Activated T-cell treated with anti-CD3 and anti-CD28 coated beads for 48 hours (primary cell): ENCODE measurements at regions not wholly inside any gene's neighbourhood (a gene's known extent, or its start where the extent isn't known, plus 50 kb on each side); places are given as distances from the start of the nearest gene placed in this dataset.
"Not testable (repeated sequence)": the region's sequence is repeated elsewhere in the genome, so short reads cannot be mapped to it uniquely, and the experiment has no call there.

Source experiments
- DNase-seq: peaks from one replicate; pipeline ENCODE4 v3.0.0-alpha.2; 2020; ENCODE audit warnings: low read depth

DNA sequence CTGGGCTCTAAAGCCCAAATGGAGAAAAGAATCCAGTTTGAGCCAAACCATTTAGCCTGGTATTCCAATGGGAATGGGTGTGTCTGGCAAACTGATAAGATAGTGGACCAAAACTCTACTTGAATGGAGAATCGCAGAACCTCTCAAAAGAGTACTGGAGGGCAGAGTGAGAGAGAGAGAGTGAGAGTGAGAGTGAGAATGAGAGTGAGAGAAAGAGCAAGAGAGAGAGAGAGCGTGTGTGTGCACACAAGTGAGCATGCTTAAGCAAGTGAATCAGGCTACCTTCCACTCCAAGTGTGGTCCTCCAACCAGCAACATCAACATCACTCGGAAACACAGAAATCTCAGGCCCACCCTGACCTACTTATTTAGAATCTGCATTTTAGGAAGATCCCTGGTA lies 58.8 kb downstream of the UQCRFS1 start:
- no peak for DNase-seq

DNA sequence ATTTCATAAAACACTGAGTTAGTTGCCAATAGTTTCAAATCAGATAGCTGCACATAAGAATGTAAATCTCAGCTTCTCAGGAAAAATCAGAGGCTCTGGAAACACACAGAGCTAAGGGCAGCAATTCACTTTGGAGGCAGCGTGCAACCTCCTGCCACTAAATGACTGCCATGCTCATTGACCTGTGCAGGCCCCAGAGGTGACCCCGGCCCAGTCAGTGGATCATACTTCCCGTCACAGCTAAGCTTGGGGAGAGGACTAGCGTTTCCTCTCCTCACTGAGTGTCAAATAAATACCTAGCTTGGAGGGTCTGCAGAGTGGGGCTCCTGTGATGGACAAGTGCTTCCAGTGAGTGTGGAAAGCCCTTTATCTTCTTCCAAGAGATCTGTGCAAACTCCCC lies 67.2 kb downstream of the UQCRFS1 start:
- DNase-seq = no peak

GRCh38 chr19:29143183-29143582 lies 69.8 kb downstream of the UQCRFS1 start:
- no peak for DNase-seq

DNA sequence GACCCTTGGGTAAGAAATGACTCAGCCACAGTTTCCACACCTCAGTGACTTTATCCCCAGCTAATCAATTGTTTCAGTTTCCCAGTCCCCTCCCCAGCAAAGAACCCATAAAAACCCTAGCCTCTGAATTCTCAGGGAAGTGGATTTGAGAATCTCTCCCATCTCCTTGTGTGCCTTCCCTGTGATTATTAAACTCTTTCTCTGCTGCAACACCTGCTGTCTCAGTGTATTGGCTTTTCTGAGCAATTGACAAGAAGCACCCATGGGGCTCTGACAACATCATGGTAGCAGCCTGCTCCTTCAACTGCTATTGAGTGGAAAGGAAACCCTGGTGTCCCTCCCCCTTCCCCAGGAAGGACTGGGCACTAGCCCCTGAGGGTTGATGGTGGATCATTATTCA lies 73.7 kb downstream of the UQCRFS1 start:
- no peak for DNase-seq

DNA sequence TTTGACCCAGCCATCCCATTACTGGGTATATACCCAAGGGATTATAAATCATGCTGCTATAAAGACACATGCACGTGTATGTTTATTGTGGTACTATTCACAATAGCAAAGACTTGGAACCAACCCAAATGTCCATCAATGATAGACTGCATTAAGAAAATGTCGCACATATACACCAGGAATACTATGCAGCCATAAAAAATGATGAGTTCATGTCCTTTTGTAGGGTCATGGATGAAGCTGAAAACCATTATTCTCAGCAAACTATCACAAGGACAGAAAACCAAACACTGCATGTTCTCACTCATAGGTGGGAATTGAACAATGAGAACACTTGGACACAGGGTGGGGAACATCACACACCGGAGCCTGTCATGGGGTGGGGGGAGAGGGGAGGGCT lies 74.7 kb downstream of the UQCRFS1 start:
- DNase-seq = not testable (repeated sequence)

DNA sequence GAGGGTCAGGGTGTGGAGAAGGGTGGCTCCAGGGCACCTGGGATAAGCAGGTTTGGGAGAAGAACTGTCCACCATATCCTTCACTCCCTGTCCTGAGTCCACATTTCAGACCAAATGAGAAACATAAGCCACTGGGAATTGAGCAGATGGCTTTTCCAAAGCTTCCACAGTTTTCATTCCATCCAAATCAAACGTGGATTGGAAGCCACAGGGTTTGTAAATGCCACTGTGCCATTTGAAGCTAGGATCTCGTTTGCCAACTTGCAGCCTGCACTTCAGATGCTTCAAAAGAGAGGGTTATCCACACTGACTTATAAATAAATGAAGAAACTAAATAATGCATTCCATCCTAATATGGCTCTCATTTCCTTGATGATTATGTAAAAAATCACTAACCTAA lies 81.5 kb downstream of the UQCRFS1 start:
- DNase-seq = no peak

- no peak for DNase-seq
Observed at GRCh38 chr19:29129148-29129547, 83.8 kb downstream of the UQCRFS1 start.

DNA sequence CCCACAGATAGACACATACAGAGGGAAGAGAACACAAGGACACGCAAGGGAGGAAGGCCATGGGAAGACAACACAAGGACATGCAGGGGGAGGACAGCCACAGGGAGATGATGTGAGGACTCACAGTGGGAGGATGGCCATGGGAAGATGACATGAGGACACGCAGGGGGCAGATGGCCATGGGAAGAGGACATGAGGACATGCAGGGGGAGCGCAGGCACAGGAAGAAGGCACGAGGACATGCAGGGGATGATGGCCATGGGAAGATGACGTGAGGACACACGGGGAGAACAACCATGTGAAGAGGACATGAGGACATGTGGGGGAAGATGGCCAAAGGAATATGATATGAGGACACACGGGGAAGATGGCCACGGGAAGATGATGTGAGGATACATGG lies 84.7 kb downstream of the UQCRFS1 start:
- DNase-seq = no peak

DNA sequence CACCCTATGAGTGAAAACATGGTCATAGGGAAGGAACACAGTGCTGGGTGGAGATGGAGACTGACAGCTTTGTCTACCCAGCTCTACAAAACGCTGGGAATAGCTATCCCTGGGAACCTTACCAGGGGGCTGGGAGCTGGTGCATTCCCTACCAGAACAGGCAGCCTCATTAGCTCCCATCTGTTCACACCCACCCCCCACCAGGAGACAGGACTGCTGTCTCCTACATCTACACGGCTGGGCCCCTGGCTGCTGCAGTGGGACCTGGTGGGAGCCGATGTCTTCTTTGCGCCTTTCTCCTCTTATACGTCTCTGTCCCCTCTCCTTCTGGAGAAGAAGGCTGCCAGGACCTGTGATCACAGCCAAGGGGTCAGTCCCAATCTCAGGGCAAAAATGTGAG lies 90.8 kb downstream of the UQCRFS1 start:
- DNase-seq = no peak

GRCh38 chr19:29121684-29122083 lies 91.3 kb downstream of the UQCRFS1 start:
- DNase-seq = no peak

DNA sequence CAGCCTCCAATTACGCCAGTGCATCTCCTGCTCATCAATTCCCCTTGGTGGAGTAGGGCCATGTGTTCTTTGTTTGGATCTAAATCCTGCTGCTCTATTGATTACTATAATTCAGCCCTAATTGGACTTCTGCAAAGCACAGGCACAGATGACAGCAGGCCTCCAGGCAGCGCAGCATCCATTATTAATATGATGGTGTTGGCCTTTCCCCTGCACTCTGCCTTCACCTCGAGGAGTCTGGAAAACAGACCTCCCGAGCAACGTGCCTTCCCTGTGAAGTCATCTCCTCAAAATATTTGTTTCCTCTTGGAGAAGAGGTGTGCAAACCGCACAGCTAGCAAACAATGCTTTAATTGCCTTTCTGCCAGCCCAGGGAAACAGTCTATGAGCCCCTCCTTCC lies 92.5 kb downstream of the UQCRFS1 start:
- DNase-seq = no peak

DNA sequence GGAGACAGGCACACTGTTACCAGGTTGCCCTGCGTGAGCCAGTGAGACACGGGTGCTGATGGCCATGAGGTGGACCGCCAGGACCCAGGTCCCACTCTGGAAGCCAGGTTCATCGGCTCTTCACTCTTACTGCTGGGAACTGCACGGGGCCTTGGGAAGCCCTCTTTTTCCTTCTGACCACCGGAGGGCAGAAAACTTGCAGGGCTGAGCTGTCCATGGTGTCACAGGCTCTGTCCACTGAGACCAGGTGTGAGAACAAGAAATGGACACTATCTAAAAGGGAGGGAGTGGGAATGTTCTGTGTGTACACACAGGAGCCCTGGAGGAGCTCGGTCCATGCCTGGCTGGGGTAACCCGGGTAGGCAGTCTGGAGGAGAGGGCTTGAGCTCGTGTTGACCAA lies 93.4 kb downstream of the UQCRFS1 start:
- DNase-seq = no peak

DNA sequence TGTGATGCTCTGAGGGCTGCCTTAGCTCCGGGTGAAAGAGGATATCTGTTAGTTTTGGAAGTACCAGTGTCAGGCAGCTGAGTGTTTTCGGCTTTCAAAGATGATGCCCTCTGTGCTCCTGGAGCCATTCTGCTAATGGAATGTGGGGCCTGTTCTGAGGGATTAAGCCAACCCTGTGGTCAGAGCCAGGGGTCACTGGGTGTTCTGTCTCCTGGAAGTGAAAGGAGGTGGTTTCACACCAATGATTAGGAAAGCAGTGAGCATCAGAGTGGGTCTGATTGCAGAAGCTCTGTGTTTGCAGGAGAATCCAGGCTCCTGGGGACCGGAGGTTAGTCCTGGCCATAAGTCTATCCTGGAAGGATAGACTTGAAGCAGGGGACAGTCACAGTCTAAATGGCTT lies 94.6 kb downstream of the UQCRFS1 start:
- DNase-seq = no peak

DNA sequence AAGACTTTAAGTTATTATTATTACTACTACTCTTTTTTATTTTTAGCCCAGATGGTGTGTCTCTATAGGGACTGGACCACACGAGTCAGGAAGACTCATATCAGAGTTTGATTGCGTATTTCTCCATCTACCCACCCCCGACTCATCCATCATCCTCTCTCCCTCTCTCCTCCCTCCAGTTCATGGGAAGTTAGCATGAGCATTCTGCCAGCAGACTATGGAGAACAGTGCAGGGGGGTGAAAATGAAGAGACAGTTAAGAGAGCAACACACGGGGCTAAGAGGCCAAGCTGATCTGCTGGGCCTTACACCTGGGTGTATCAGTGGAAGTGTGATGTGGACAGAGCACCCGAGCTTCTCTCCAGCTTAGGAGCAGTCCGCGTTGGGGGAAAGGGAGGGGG lies 95.0 kb downstream of the UQCRFS1 start:
- no peak for DNase-seq

GRCh38 chr19:29115181-29115580 lies 97.8 kb downstream of the UQCRFS1 start:
- DNase-seq = no peak

- no peak for DNase-seq
Observed at GRCh38 chr19:29113838-29114237, 99.1 kb downstream of the UQCRFS1 start.

- no peak for DNase-seq
Observed at GRCh38 chr19:29111576-29111975, 101.4 kb downstream of the UQCRFS1 start.

DNA sequence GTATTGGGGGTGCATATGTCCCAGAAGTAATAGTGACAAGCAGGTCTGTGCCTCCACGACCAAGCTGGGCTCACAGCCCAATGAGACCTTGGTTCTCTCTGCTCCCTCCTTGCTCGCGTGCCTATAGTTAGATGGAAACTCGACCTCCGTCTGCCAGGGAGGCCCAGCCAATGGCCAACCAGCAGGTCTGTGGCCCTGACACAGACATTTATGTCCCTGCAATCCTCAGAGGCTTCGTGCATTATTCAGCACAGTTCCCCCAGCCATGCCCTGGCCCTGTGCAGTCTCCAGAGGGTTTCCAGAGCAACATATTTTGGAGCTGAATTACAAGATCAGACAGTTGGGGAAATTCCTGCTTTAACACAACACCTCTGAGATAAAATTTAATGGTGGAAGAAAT lies 105.1 kb downstream of the UQCRFS1 start:
- no peak for DNase-seq

DNA sequence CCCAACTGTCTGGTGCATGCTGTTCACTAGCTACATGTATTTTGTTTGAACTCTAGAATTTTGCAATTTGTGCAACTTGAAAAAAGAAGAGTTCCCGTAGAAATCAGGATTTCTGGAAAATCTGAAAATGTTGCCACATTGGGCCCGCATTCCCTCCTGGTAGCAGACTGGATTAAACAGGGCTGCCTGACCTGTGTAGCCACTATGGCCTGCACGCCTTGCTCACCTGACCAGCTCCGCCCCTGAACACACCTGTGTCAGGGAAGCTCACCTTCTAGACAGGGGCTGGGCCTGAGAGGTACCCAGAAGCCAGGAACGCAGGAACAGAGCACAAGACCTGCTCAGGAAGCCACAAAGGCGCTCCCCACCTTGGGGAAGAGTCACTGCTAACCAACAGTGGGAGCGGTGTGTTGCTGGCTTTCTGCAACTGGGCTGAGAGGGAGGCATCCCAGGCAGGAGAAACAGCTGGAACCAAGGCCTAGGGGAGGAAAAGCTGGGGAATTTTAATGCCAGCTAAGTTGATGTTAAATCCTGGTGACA lies 106.5 kb downstream of the UQCRFS1 start:
- no peak for DNase-seq

DNA sequence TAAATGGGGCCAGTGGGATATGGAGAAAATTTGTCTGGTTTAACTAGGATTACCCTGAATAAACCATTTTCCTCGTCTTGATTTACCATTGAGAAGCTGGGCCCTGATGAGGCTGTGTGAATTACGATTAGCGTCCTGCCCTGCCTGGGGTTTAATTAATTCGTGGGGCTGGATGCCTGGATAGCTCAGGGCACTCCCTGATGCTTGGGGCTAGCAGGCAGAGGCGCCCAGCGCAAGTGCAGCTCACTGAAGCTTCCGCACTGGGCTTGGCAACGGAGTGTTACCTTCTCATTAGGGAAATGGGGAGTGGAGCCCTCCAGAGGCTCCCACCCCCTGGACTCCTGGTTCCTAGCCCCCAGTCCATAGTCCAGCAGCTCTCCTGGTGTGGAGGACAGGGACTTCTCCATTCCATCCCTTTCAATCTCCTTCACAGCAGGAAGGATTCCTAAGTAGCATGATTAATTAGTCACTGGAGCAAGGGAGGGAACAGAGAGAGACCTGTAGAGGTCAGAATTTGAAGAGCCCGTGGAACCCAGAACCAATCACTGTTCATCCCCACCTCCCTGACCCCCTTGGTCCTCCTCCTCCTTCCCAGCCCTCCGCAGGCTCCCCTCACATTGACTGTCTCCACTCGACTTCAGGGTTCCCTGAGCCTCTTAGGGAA lies 107.2 kb downstream of the UQCRFS1 start:
- DNase-seq = no peak

GRCh38 chr19:29104605-29105241 lies 108.2 kb downstream of the UQCRFS1 start:
- no peak for DNase-seq

- no peak for DNase-seq
Observed at GRCh38 chr19:29098863-29099481, 114.0 kb downstream of the UQCRFS1 start.

GRCh38 chr19:29098091-29098490 lies 114.9 kb downstream of the UQCRFS1 start:
- no peak for DNase-seq
